ENCODE measurements at regions not wholly inside any gene's neighbourhood (a gene's known extent, or its start where the extent isn't known, plus 50 kb on each side); places are given as distances from the start of the nearest gene placed in this dataset.

DNA sequence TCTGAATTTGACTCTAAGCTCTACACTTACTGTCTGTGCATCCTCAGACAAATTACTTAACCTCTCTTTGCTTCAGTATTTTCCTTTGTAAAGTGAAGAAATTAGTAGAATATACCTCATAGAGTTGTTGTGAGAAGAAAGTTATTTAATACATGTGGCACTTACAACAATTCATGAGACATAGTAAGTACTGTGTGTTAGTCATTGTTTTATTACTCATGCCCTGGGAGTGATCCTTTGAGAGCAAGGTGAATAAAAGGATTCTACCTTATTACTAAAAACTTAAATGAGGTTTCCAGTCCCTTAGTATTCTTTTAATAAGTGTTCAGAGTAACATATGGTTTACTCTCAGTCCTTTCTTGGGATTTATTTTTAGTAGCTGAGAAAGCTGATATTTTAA, 233.6 kb upstream of the MAP3K7 start:
- TF ChIP-seq CTCF (IDR thresholded peaks at IDR 0.05) (no peak), POLR2A (IDR thresholded peaks at IDR 0.05) (no peak)

Measured in thyroid gland (tissue), 4 donors.